Astrocyte of the cerebellum (primary cell): ENCODE measurements at regions not wholly inside any gene's neighbourhood (a gene's known extent, or its start where the extent isn't known, plus 50 kb on each side); places are given as distances from the start of the nearest gene placed in this dataset.
"Not testable (repeated sequence)": the region's sequence is repeated elsewhere in the genome, so short reads cannot be mapped to it uniquely, and the experiment has no call there.

Experiments
- DNase-seq: peaks from one replicate; pipeline ENCODE4 v3.0.0-alpha.2; 2011; ENCODE audit warnings: low read depth
- H3K4me3 ChIP-seq: 2 replicates; pipeline ENCODE4 v1.5.1; 2011; ENCODE audit warnings: mild to moderate bottlenecking, low read depth, low read length, moderate library complexity
- CTCF ChIP-seq: IDR thresholded peaks from 2 replicates; pipeline ENCODE4 v1.5.1; 2012; ENCODE audit warnings: low read length, low read depth, moderate library complexity, mild to moderate bottlenecking; ENCODE audit errors: missing control alignments
- in situ Hi-C: cut with HindIII; loops from 2 replicates; pipeline ENCODE4 v1.10.0; 2017; ENCODE audit warnings: low sequenced_read_pairs

GRCh38 chr4:106569146-106570031 lies 200.8 kb upstream of the GIMD1 start:
- in situ Hi-C loops: no loop called here
- no peak for DNase-seq
- H3K4me3 ChIP-seq: no peak overlapping the region
- TF ChIP-seq CTCF: no peak

GRCh38 chr4:106565727-106566126 lies 197.1 kb upstream of the GIMD1 start:
- in situ Hi-C loops: no loop called here
- no peak overlapping the region for H3K4me3 ChIP-seq

GRCh38 chr4:106563637-106564036 lies 195.1 kb upstream of the GIMD1 start:
- H3K4me3 ChIP-seq, DNase-seq, in situ Hi-C loops: not testable (repeated sequence)

More at GRCh38 chr4:106565727-106566126, 197.1 kb upstream of the GIMD1 start:
- no peak for TF ChIP-seq CTCF
- DNase-seq: no peak

GRCh38 chr4:106551724-106552123 lies 183.1 kb upstream of the GIMD1 start:
- H3K4me3 ChIP-seq: no peak overlapping the region
- in situ Hi-C loops: no loop called here
- TF ChIP-seq CTCF: no peak
- no peak for DNase-seq

- no peak overlapping the region for H3K4me3 ChIP-seq
- in situ Hi-C loops: no loop called here
- no peak for TF ChIP-seq CTCF
Observed at GRCh38 chr4:106548446-106549044, 180.0 kb upstream of the GIMD1 start.

GRCh38 chr4:106546370-106546769 lies 177.8 kb upstream of the GIMD1 start:
- no peak for TF ChIP-seq CTCF
- no peak for DNase-seq
- in situ Hi-C loops: no loop called here
- H3K4me3 ChIP-seq: no peak overlapping the region

More at GRCh38 chr4:106548446-106549044, 180.0 kb upstream of the GIMD1 start:
- no peak for DNase-seq

- in situ Hi-C loops, DNase-seq, H3K4me3 ChIP-seq: not testable (repeated sequence)
Observed at GRCh38 chr4:106542609-106543008, 174.0 kb upstream of the GIMD1 start.
